ENCODE measurements at regions not wholly inside any gene's neighbourhood (a gene's known extent, or its start where the extent isn't known, plus 50 kb on each side); places are given as distances from the start of the nearest gene placed in this dataset.

- TF ChIP-seq CTCF (IDR thresholded peaks at IDR 0.05) (no peak), ZFX (IDR thresholded peaks at IDR 0.05; ENCODE audit: borderline replicate concordance) (no peak)
Measured at GRCh38 chr6:133673056-133673455, 215.9 kb upstream of the TCF21 start.
